H9 (cell line): ENCODE measurements at regions not wholly inside any gene's neighbourhood (a gene's known extent, or its start where the extent isn't known, plus 50 kb on each side); places are given as distances from the start of the nearest gene placed in this dataset.

Experiments
- DNase-seq: peaks from one replicate; pipeline ENCODE4 v3.0.0-alpha.2; 2017
- H2AFZ ChIP-seq: one replicate; pipeline ENCODE4 v1.6.1; 2013; ENCODE audit warnings: mild to moderate bottlenecking, low read length, control low read depth, moderate library complexity
- H2AK5ac ChIP-seq: 2 replicates; pipeline ENCODE4 v1.6.1; 2013; ENCODE audit warnings: low read length, control low read depth, mixed read lengths; ENCODE audit not compliant: insufficient read length
- H2BK120ac ChIP-seq: one replicate; pipeline ENCODE4 v1.6.1; 2013; ENCODE audit warnings: low read depth, mild to moderate bottlenecking, low read length, control low read depth, inconsistent platforms; ENCODE audit not compliant: poor library complexity, severe bottlenecking
- H2BK12ac ChIP-seq: 2 replicates; pipeline ENCODE4 v1.6.1; 2013; ENCODE audit warnings: low read length, control low read depth, mixed read lengths, low read depth; ENCODE audit not compliant: insufficient read length
- H2BK15ac ChIP-seq: 2 replicates; pipeline ENCODE4 v1.6.1; 2013; ENCODE audit warnings: low read depth, low read length, control low read depth
- H2BK20ac ChIP-seq: one replicate; pipeline ENCODE4 v1.6.1; 2013; ENCODE audit warnings: low read depth, mild to moderate bottlenecking, low read length, control low read depth, inconsistent platforms; ENCODE audit not compliant: poor library complexity, severe bottlenecking
- H2BK5ac ChIP-seq: 2 replicates; pipeline ENCODE4 v1.6.1; 2013; ENCODE audit warnings: low read length, control low read depth, mixed read lengths; ENCODE audit not compliant: insufficient read length
- H3K14ac ChIP-seq: 2 replicates; pipeline ENCODE4 v1.6.1; 2013; ENCODE audit warnings: low read length, control low read depth; ENCODE audit not compliant: insufficient read depth
- H3K18ac ChIP-seq: 2 replicates; pipeline ENCODE4 v1.6.1; 2013; ENCODE audit warnings: low read depth, mild to moderate bottlenecking, mixed read lengths, low read length, control low read depth; ENCODE audit not compliant: insufficient read length
- H3K23ac ChIP-seq: 2 replicates; pipeline ENCODE4 v1.6.1; 2013; ENCODE audit warnings: low read length, control low read depth, mixed read lengths, low read depth; ENCODE audit not compliant: insufficient read length
- H3K23me2 ChIP-seq: 2 replicates; pipeline ENCODE4 v1.6.1; 2013; ENCODE audit warnings: low read depth, mild to moderate bottlenecking, mixed read lengths, low read length, control low read depth; ENCODE audit not compliant: insufficient read length, poor library complexity, severe bottlenecking
- H3K27ac ChIP-seq: 2 replicates; pipeline ENCODE4 v1.5.1; 2013; ENCODE audit warnings: low read length, control low read depth, mixed read lengths, low read depth; ENCODE audit not compliant: insufficient read length
- H3K27me3 ChIP-seq: 2 replicates; pipeline ENCODE4 v1.6.1; 2013; ENCODE audit warnings: low read length, control low read depth, inconsistent platforms; ENCODE audit not compliant: insufficient read depth
- H3K4ac ChIP-seq: 2 replicates; pipeline ENCODE4 v1.6.1; 2013; ENCODE audit warnings: low read depth, mild to moderate bottlenecking, control low read depth, inconsistent platforms, low read length, moderate library complexity
- H3K4me1 ChIP-seq: 2 replicates; pipeline ENCODE4 v1.6.1; 2013; ENCODE audit warnings: low read length, control low read depth, inconsistent platforms; ENCODE audit not compliant: insufficient read depth
- H3K4me2 ChIP-seq: 2 replicates; pipeline ENCODE4 v1.6.1; 2013; ENCODE audit warnings: low read length, control low read depth, mixed read lengths; ENCODE audit not compliant: insufficient read length, insufficient read depth
- H3K56ac ChIP-seq: 2 replicates; pipeline ENCODE4 v1.6.1; 2013; ENCODE audit warnings: low read depth, mild to moderate bottlenecking, mixed read lengths, low read length, control low read depth; ENCODE audit not compliant: insufficient read length
- H3K79me1 ChIP-seq: 2 replicates; pipeline ENCODE4 v1.6.1; 2013; ENCODE audit warnings: low read depth, mild to moderate bottlenecking, moderate library complexity, low read length, control low read depth, inconsistent platforms; ENCODE audit not compliant: insufficient read depth, poor library complexity, severe bottlenecking
- H3K79me2 ChIP-seq: 2 replicates; pipeline ENCODE4 v1.6.1; 2013; ENCODE audit warnings: low read length, control low read depth, inconsistent platforms; ENCODE audit not compliant: insufficient read depth
- H3K9ac ChIP-seq: 2 replicates; pipeline ENCODE4 v1.6.1; 2013; ENCODE audit warnings: low read length, control low read depth, mixed read lengths; ENCODE audit not compliant: insufficient read length; ENCODE audit errors: extremely low read depth
- H3K9me3 ChIP-seq: one replicate; pipeline ENCODE4 v1.6.1; 2013; ENCODE audit warnings: low read depth, low read length, inconsistent platforms; ENCODE audit not compliant: control insufficient read depth
- H3T11ph ChIP-seq: one replicate; pipeline ENCODE4 v1.6.1; 2013; ENCODE audit warnings: mild to moderate bottlenecking, low read length, control low read depth, inconsistent platforms
- H4K20me1 ChIP-seq: one replicate; pipeline ENCODE4 v1.6.1; 2013; ENCODE audit not compliant: control insufficient read depth, insufficient read length, insufficient read depth
- H4K5ac ChIP-seq: 2 replicates; pipeline ENCODE4 v1.6.1; 2013; ENCODE audit warnings: low read depth, mild to moderate bottlenecking, mixed read lengths, low read length, control low read depth; ENCODE audit not compliant: insufficient read length
- H4K8ac ChIP-seq: replicated peaks from 2 replicates; pipeline ENCODE4 v1.6.1; 2013; ENCODE audit warnings: low read length, control low read depth, mixed read lengths, low read depth; ENCODE audit not compliant: insufficient read length
- H4K91ac ChIP-seq: 2 replicates; pipeline ENCODE4 v1.6.1; 2013; ENCODE audit warnings: low read depth, mild to moderate bottlenecking, moderate library complexity, mixed read lengths, low read length, control low read depth; ENCODE audit not compliant: insufficient read length
- H3K27ac Mint-ChIP-seq, 3 experiments: 2 replicates in 2 of 3; 3 replicates in 1 of 3; pipeline ENCODE4 v1.8.0; 2020 to 2021; ENCODE audit warnings: mixed read lengths in 3 of 3, mild to moderate bottlenecking in 1 of 3, moderate library complexity in 1 of 3
- H3K27me3 Mint-ChIP-seq: 2 replicates; pipeline ENCODE4 v1.8.0; 2021; ENCODE audit warnings: low read depth, mild to moderate bottlenecking, moderate library complexity, mixed read lengths
- H3K36me3 Mint-ChIP-seq, 3 experiments: 2 replicates in 2 of 3; 3 replicates in 1 of 3; pipeline ENCODE4 v1.8.0; 2020 to 2021; ENCODE audit warnings: low read depth in 3 of 3, mixed read lengths in 3 of 3; ENCODE audit not compliant: insufficient read depth in 1 of 3
- H3K4me1 Mint-ChIP-seq, 2 experiments: 2 replicates each; pipeline ENCODE4 v1.8.0; 2020; ENCODE audit warnings: mixed read lengths in 2 of 2
- H3K4me3 Mint-ChIP-seq, 2 experiments: 2 replicates in 1 of 2; 3 replicates in 1 of 2; pipeline ENCODE4 v1.8.0; 2020 to 2021; ENCODE audit warnings: mild to moderate bottlenecking in 2 of 2, mixed read lengths in 2 of 2, moderate library complexity in 1 of 2
- H3K9me3 Mint-ChIP-seq, 2 experiments: 2 replicates in 1 of 2; 3 replicates in 1 of 2; pipeline ENCODE4 v1.8.0; 2020; ENCODE audit warnings: mild to moderate bottlenecking in 2 of 2, mixed read lengths in 2 of 2, moderate library complexity in 1 of 2
- CTCF ChIP-seq: fragments of 200-600 bp; sonication (generic); conservative IDR thresholded peaks from 3 replicates; pipeline ENCODE4 v1.8.0; 2021; ENCODE audit warnings: antibody characterized with exemption, mild to moderate bottlenecking
- WGBS: extraction: QIAGEN DNeasy Blood & Tissue Kit; methylation state at CpG from one replicate; pipeline ENCODE4 v1.1.7; 2013; ENCODE audit warnings: missing lambda C conversion rate, low lambda C conversion rate, mixed read lengths; ENCODE audit not compliant: insufficient read length; ENCODE audit errors: extremely low coverage; 5-methylcytosine and 5-hydroxymethylcytosine counted together

DNA sequence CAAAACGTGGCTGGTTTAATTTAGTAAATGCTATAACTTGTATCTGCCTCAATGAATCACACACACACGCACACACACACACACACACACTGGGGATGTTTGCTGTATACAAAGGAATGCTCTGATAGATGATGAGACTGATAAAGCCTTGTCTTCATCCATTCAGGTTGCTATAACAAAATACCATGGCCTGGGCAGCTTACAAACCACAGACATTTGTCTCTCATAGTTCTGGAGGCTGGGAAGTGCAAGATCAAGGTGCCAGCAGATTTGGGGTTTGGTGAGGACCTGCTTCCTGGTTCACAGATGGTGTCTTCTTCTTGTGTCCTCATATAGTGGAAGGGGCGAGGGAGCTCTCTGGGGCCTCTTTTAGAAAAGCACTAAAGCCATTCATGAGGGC is 149.5 kb upstream of the HDAC4 start:
- no peaks in the 10 kb centered on the region; the same call in 1 of the 2 replicates for H3K27me3 ChIP-seq
- H3K4me1 Mint-ChIP-seq = no peaks in the 10 kb centered on the region
- H3K23me2 ChIP-seq = no peaks in the 10 kb centered on the region
- H2BK15ac ChIP-seq = no peak overlapping the region
- H3T11ph ChIP-seq = no peak overlapping the region
- no peak overlapping the region; a peak in 1 of 7 replicates for H3K27ac Mint-ChIP-seq
- H3K23ac ChIP-seq = no peak overlapping the region
- H3K18ac ChIP-seq = no peak overlapping the region
- H3K4ac ChIP-seq = no peak overlapping the region
- no peaks in the 10 kb centered on the region for H3K4me1 ChIP-seq
- WGBS = no CpG with 5 or more reads among the region's 3 CpGs
- H2BK20ac ChIP-seq = no peak overlapping the region
- H4K20me1 ChIP-seq = no peaks in the 10 kb centered on the region
- no peak overlapping the region for H3K56ac ChIP-seq
- H3K9ac ChIP-seq = no peak overlapping the region
- H3K4me2 ChIP-seq = no peak overlapping the region
- TF ChIP-seq CTCF = no peak
- no peak overlapping the region for H2AFZ ChIP-seq
- H3K9me3 Mint-ChIP-seq = no peaks in the 10 kb centered on the region
- no peak overlapping the region for H2BK5ac ChIP-seq
- H3K27me3 Mint-ChIP-seq = peaks cover 17% of the 10 kb centered on the region
- H3K79me2 ChIP-seq = no peaks in the 10 kb centered on the region
- no peak overlapping the region for H3K4me3 Mint-ChIP-seq
- no peak for DNase-seq
- H3K79me1 ChIP-seq = no peaks in the 10 kb centered on the region
- no peak overlapping the region for H4K91ac ChIP-seq
- H3K36me3 Mint-ChIP-seq = no peaks in the 10 kb centered on the region
- H3K14ac ChIP-seq = no peak overlapping the region
- no peak overlapping the region for H3K27ac ChIP-seq
- no peak overlapping the region for H2BK120ac ChIP-seq
- H2AK5ac ChIP-seq = no peak overlapping the region
- no peak overlapping the region for H4K8ac ChIP-seq
- no peaks in the 10 kb centered on the region for H3K9me3 ChIP-seq
- no peak overlapping the region for H2BK12ac ChIP-seq
- no peak overlapping the region for H4K5ac ChIP-seq
